Vagina (tissue), 2 donors: ENCODE measurements at regions not wholly inside any gene's neighbourhood (a gene's known extent, or its start where the extent isn't known, plus 50 kb on each side); places are given as distances from the start of the nearest gene placed in this dataset.

Experiments used
- POLR2A ChIP-seq, 2 donors: fragments of 450-650 bp; IDR thresholded peaks; one replicate each; pipeline ENCODE4 v1.6.1; 2017; ENCODE audit warnings: antibody characterized with exemption in 2 of 2, mild to moderate bottlenecking in 2 of 2, moderate library complexity in 2 of 2
- POLR2AphosphoS5 ChIP-seq, 2 donors: sonication (generic); formaldehyde crosslinking; IDR thresholded peaks; one replicate each; pipeline ENCODE4 v1.9.0; 2017; ENCODE audit warnings: antibody characterized with exemption in 2 of 2, mild to moderate bottlenecking in 2 of 2, low read depth in 1 of 2; ENCODE audit not compliant: insufficient read depth in 1 of 2

GRCh38 chr4:59517007-59517406 lies 1683.1 kb upstream of the ADGRL3 start:
- TF ChIP-seq POLR2AphosphoS5 (IDR thresholded peaks at IDR 0.05; ENCODE audit: insufficient read depth in 1 of 2, low read depth in 1 of 2) (no peak), POLR2A (IDR thresholded peaks at IDR 0.05) (no peak)
